Memory B cell (primary cell): ENCODE measurements at regions not wholly inside any gene's neighbourhood (a gene's known extent, or its start where the extent isn't known, plus 50 kb on each side); places are given as distances from the start of the nearest gene placed in this dataset.
A peak's percentile ranks its signal among the peaks of the same experiment; 100 is the strongest.
"Not testable (repeated sequence)": the region's sequence is repeated elsewhere in the genome, so short reads cannot be mapped to it uniquely, and the experiment has no call there.

Source experiments
- ATAC-seq: fragments of 150-1000 bp; cut with Tn5 transposase; 2 replicates; pipeline ENCODE4 v1.10.0; 2021; ENCODE audit warnings: low read depth, mild to moderate bottlenecking, moderate library complexity
- DNase-seq, 2 donors: peaks; one replicate each; pipeline ENCODE4 v3.0.0; 2022; ENCODE audit warnings: low spot score in 2 of 2
- H3K27ac Mint-ChIP-seq: one replicate; pipeline ENCODE4 v1.8.0; 2022; ENCODE audit warnings: mild to moderate bottlenecking, moderate library complexity, mixed read lengths
- H3K27me3 Mint-ChIP-seq: one replicate; pipeline ENCODE4 v1.8.0; 2022; ENCODE audit warnings: mixed read lengths
- H3K36me3 Mint-ChIP-seq: one replicate; pipeline ENCODE4 v1.8.0; 2022; ENCODE audit warnings: mild to moderate bottlenecking, mixed read lengths
- H3K4me1 Mint-ChIP-seq: one replicate; pipeline ENCODE4 v1.8.0; 2022; ENCODE audit warnings: mixed read lengths
- H3K4me3 Mint-ChIP-seq: one replicate; pipeline ENCODE4 v1.8.0; 2022; ENCODE audit warnings: mild to moderate bottlenecking, moderate library complexity, mixed read lengths
- H3K9me3 Mint-ChIP-seq: one replicate; pipeline ENCODE4 v1.8.0; 2022; ENCODE audit warnings: mixed read lengths

DNA sequence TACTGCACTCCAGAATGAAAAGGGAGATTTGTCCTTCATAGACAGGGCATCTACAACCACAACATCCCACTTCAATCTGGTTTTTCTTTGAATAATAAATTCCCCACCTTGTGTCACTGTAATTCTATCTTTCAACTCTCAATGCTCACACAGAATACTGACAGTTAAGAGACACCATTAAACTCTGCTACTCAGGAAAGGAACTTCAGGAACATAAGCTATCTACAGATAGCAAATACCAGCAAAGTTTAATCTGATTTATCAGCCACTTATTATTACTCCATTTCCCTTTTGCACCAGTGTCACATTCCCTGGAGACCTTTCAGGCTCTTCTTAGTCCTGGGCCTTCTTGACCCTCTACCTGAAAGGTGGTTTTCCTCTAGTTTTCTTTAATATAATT lies 152.0 kb upstream of the LPP start:
- Mint-ChIP-seq H3K4me1 (peaks cover 17% of the 10 kb centered on the region), H3K4me3 (no peak overlapping the region), H3K27me3 (no peaks in the 10 kb centered on the region), H3K27ac (no peak overlapping the region), H3K36me3 (no peaks in the 10 kb centered on the region), H3K9me3 (no peaks in the 10 kb centered on the region)
- ATAC-seq (no peak), DNase-seq (no peak)

DNA sequence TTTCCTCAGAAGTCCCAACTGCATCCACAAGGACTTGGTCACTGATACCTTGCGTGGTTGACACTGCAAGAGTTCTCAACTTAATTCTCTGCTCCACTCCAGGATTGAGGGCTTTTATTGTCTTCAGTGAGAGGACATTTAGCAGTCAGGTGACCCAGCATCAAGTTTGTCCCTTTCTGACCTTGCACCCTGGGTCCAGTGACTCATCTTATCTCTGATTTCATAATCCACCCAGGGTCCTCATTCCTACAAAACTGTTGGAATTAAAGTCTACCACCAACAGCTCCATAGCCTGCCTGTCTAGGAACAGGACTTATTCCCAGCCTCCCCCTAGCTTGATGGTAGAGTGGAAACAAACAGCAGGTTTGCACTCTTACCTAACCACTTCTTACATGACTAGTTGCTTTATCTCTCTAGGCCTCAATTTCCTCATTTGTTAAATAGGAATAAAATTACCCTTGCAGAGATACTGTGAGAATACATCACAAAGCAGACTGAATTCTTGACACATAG lies 151.3 kb upstream of the LPP start:
- no peak overlapping the region for H3K27ac Mint-ChIP-seq
- no peak for DNase-seq
- H3K36me3 Mint-ChIP-seq: no peaks in the 10 kb centered on the region
- H3K9me3 Mint-ChIP-seq: no peaks in the 10 kb centered on the region
- peaks cover 17% of the 10 kb centered on the region for H3K4me1 Mint-ChIP-seq
- H3K4me3 Mint-ChIP-seq: no peak overlapping the region
- no peak for ATAC-seq
- H3K27me3 Mint-ChIP-seq: no peaks in the 10 kb centered on the region

DNA sequence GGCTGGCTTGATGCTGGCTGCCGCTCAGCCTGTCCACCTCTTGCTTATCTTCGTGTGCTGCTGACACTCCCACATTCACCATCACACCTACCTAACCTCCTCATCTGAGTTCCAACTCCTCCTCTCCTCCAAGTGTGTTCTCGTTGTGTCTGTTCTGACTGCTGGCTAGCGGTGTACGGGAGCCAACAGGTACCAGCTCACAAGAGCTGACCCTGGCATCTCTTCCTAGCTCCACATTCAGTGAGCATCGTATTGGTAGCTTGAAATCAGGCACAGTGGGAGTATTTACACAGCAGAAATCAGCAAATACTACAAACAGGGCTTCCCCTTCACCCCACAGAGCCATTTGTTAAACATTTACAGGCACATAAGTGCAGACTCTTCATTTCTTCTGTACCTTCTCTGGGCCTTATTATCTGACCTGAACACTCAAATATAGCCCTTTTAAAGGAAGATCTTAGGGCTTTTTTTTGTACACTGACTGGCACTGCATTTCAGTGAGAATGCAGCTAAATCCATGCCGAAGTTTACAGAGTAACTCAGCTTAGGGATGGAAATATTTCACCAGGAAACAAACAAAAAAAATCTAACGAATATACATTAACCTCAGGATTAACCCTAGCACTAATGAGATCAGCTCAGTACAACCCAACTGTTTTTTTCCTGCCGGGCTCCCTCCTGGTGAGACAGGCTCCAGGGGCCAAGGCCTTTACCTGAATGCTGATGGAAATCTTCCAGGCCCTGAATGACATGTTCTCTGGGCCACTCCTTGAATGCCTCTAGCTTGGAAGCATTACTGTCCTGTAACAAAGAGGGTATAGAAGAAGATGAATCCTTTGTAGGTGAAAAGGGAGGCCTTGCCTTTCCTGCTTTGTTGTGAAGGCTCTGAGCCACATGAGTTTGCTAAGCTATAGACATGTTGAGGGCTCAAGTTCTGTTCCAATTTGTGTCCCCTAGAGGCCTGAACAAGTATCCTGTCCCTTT lies 150.5 kb upstream of the LPP start:
- H3K27me3 Mint-ChIP-seq: no peaks in the 10 kb centered on the region
- no peak for DNase-seq
- no peak overlapping the region for H3K4me3 Mint-ChIP-seq
- no peak for ATAC-seq
- no peaks in the 10 kb centered on the region for H3K36me3 Mint-ChIP-seq
- H3K4me1 Mint-ChIP-seq: peaks cover 17% of the 10 kb centered on the region
- no peaks in the 10 kb centered on the region for H3K9me3 Mint-ChIP-seq
- no peak overlapping the region for H3K27ac Mint-ChIP-seq

DNA sequence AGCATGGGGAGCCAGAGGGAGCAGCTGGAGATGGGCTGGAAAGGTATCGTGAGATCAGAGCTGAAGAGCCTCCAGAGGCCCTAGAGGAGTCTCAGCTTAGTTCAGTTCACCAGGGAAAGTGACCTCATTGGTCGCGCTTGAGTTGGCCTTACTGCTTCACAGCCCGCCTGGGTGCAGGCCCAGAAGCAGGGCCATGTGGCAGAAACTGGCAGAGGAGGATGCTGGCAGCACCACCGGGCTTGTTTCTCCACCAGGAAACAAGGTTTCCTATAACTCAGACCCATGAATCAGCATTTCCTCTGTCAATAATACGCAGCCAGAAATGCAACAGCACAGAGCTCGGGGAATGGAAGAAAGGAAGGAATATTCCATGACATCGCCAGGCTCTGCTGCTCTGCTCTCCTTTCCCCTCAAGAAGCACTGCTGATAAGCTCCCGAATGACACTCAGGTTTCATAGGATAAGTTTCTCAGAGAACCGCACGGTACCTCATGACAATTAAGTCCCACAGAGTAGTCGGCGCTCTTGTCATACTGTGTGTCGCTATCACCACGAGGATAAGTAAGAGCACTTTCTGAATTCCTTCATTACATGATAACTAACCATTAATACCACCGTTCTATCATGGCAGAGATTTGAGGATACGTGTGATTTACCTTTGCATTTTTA lies 147.1 kb upstream of the LPP start:
- ATAC-seq: peak; percentile 94
- H3K4me3 Mint-ChIP-seq: no peak overlapping the region
- H3K4me1 Mint-ChIP-seq: peaks cover 5% of the 10 kb centered on the region

DNA sequence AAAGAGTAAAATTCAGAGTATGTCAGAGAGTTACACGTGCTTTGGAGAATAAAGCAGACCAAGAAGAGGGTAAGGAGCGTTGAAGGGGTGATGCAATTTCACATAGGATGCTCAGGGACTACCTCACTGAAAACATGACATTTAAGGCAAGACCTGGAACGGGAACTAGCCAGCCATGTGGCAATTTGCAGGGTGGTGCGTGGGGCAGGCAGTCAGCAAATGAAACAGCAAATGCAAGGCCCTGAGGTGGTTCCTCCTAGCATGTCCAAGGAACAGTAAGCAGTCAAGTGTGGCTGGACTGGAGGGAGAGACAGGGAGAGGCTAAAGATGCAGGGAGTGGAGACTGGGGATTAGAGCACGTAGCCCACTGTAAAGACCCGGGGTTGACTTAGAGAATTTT lies 146.1 kb upstream of the LPP start:
- H3K36me3 Mint-ChIP-seq: peaks cover 5% of the 10 kb centered on the region
- DNase-seq: no peak
- ATAC-seq: no peak
- no peak overlapping the region for H3K27ac Mint-ChIP-seq
- H3K4me1 Mint-ChIP-seq: peaks cover 5% of the 10 kb centered on the region
- no peaks in the 10 kb centered on the region for H3K27me3 Mint-ChIP-seq
- no peak overlapping the region for H3K4me3 Mint-ChIP-seq
- peaks cover 5% of the 10 kb centered on the region for H3K9me3 Mint-ChIP-seq

More for the DNA sequence above, 147.1 kb upstream of the LPP start:
- DNase-seq: peak in 1 of 2 donors; percentile 11
- Mint-ChIP-seq H3K9me3 (peaks cover 5% of the 10 kb centered on the region), H3K27me3 (no peaks in the 10 kb centered on the region), H3K36me3 (peaks cover 5% of the 10 kb centered on the region), H3K27ac (no peak overlapping the region)

DNA sequence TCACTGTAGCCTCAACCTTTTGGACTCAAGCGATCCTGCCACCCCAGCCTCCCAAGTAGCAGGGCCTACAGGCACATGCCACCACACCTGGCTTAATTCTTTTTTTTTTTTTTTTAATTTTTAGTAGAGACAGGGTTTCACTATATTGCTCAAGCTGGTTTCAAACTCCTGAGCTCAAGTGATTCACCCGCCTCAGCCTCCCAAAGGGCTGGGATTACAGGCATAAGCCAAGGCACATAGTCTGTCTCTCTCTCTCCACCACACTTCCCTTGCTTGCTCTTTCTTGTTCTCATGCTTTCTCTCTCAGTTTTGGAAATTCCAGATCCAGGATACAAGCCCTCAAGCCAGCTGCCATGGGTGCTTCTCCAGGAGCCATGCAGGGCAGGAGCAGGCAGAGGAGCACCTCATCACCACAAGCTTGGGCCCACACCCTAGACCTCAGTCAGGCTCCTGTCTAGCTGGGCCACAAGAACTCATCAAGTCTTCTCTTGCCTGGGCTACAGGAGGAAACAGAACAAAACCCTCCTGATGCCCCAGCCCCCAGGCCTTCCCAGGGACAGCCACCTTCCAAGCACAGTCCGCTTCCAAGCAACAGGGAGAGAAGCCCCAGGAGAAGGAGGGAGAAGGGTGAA lies 145.3 kb upstream of the LPP start:
- Mint-ChIP-seq H3K27ac (no peak overlapping the region), H3K36me3 (peaks cover 5% of the 10 kb centered on the region), H3K27me3 (no peaks in the 10 kb centered on the region), H3K4me3 (no peak overlapping the region), H3K9me3 (peaks cover 5% of the 10 kb centered on the region), H3K4me1 (peaks cover 5% of the 10 kb centered on the region)
- ATAC-seq (no peak), DNase-seq (no peak)

DNA sequence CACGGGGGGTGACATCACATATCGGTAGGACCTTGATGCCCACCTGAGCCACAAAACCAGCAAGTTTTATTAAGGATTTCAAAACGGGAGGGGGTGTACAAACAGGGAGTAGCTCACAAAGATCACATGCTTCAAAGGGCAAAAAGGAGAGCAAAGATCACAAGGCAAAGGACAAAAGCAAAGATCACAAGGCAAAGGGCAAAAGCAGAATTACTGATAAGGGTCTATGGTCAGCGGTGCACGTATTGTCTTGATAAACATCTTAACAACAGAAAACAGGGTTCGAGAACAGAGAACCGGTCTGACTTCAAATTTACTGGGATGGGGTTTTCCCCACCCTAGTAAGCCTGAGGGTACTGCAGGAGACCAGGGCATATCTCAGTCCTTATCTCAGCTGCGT lies 143.5 kb upstream of the LPP start:
- ATAC-seq: no peak
- H3K27ac Mint-ChIP-seq: no peak overlapping the region
- H3K4me3 Mint-ChIP-seq: no peak overlapping the region
- peaks cover 5% of the 10 kb centered on the region for H3K9me3 Mint-ChIP-seq
- peaks cover 5% of the 10 kb centered on the region for H3K36me3 Mint-ChIP-seq
- no peak for DNase-seq
- no peaks in the 10 kb centered on the region for H3K27me3 Mint-ChIP-seq
- peaks cover 5% of the 10 kb centered on the region for H3K4me1 Mint-ChIP-seq

DNA sequence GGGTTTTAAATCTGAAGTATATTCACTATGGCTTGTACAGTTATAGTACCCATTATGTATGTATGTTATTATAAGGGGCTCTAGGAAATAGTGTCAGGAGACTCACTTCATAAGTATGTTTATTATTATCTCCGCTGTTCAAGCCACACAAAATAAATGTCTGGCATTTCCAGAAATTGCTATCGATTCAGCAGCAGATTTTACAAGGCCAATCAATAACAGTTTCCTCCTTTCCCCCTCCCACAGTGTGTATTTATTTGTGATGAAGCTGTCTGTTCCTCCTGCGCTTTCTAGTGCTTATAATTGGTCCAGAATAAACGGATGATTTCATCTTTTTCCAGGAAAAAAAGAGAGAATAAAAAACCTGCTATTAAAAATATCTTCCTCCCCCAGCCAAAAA lies 134.2 kb upstream of the LPP start:
- no peaks in the 10 kb centered on the region for H3K4me1 Mint-ChIP-seq
- no peak for DNase-seq
- H3K4me3 Mint-ChIP-seq: no peak overlapping the region
- H3K27me3 Mint-ChIP-seq: peaks cover 12% of the 10 kb centered on the region
- no peak overlapping the region for H3K27ac Mint-ChIP-seq
- ATAC-seq: no peak
- H3K36me3 Mint-ChIP-seq: no peaks in the 10 kb centered on the region
- H3K9me3 Mint-ChIP-seq: no peaks in the 10 kb centered on the region

DNA sequence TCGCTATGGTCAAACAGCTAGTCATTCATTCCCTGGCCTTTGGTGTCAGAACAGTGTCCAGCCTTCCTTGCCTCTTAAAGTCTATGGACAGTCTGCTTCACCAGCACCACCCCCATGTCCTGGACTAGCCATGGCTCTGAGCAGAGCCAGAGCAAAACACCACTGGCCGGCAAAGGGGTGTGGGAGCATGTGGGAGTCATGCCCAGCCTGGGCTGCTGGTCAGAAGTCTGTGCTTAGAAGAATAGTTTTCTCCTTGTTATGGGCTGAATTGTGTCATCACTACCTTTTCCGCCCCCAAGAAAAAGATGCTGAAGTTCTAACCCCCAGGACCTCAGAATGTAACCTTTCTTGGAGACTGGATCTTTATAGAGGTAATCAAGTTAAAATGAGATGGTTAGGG lies 132.9 kb upstream of the LPP start:
- no peak for ATAC-seq
- Mint-ChIP-seq H3K4me3 (no peak overlapping the region), H3K27ac (no peak overlapping the region), H3K36me3 (no peaks in the 10 kb centered on the region), H3K9me3 (no peaks in the 10 kb centered on the region), H3K27me3 (peaks cover 12% of the 10 kb centered on the region), H3K4me1 (no peaks in the 10 kb centered on the region)
- DNase-seq: no peak

DNA sequence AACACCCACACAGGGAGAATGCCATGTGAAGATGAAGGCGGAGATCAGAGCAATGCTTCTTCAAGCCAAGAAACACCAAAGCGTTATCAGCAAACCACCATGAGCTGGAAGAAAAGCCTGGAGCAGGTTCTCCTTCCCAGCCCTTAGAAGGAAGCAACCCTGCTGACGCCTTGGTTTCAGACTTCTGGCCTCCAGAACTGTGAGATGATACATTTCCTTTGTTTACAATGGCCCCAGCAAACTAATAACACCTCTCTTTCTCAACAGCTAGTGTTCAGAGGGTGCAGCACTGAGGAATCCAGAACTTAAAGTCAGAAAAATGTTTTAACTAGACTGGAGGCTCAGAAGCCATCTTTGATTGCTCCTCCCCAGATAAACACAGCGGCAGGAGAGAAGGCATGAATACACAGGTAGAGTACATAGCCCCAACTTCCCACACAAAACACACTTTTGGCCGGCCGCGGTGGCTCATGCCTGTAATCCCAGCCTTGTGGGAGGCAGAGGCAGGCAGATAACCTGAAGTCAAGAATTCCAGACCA lies 132.4 kb upstream of the LPP start:
- ATAC-seq: no peak
- no peak for DNase-seq
- Mint-ChIP-seq H3K4me1 (no peaks in the 10 kb centered on the region), H3K4me3 (no peak overlapping the region), H3K27ac (no peak overlapping the region), H3K9me3 (no peaks in the 10 kb centered on the region), H3K36me3 (no peaks in the 10 kb centered on the region), H3K27me3 (peaks cover 12% of the 10 kb centered on the region)

DNA sequence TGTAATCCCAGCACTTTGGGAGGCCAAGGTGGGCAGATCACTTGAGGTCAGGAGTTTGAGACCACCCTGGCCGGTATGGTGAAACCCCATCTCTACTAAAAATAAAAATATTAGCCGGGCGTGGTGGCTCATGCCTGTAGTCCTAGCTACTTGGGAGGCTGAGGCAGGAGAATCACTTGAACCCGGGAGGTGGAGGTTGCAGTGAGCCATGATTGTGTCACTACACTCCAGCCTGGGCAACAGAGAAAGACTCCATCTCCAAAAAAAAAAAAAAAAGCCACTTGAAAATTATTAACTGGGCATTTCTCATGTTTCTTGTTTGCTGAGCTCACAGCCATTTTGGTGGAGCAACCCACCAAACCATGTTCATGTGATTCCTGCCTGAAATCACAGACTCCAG lies 131.1 kb upstream of the LPP start:
- not testable (repeated sequence) for DNase-seq, ATAC-seq, H3K36me3 Mint-ChIP-seq, H3K9me3 Mint-ChIP-seq, H3K27me3 Mint-ChIP-seq, H3K4me1 Mint-ChIP-seq, H3K4me3 Mint-ChIP-seq, H3K27ac Mint-ChIP-seq

DNA sequence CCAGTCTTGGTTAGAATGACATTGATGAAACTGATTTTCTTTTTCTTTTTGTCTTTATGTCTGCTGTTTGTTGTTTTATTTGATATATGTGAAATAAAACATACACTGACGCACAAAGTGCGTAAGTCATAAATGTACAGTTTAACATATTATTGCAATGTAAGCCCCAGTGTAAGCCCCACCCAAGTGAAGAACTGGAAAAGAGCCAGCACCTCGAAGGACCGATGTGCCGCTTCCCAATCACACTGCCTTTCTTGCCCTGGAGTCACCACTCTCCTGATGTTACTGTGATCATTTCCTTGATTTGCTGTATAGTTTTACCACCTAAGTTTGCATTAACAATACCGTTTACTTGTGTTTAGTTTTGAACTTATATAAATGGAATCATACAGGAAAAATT lies 128.4 kb upstream of the LPP start:
- Mint-ChIP-seq H3K27ac (no peak overlapping the region), H3K4me1 (no peaks in the 10 kb centered on the region), H3K36me3 (no peaks in the 10 kb centered on the region), H3K9me3 (no peaks in the 10 kb centered on the region), H3K4me3 (no peak overlapping the region), H3K27me3 (peaks cover 7% of the 10 kb centered on the region)
- DNase-seq (no peak), ATAC-seq (no peak)

DNA sequence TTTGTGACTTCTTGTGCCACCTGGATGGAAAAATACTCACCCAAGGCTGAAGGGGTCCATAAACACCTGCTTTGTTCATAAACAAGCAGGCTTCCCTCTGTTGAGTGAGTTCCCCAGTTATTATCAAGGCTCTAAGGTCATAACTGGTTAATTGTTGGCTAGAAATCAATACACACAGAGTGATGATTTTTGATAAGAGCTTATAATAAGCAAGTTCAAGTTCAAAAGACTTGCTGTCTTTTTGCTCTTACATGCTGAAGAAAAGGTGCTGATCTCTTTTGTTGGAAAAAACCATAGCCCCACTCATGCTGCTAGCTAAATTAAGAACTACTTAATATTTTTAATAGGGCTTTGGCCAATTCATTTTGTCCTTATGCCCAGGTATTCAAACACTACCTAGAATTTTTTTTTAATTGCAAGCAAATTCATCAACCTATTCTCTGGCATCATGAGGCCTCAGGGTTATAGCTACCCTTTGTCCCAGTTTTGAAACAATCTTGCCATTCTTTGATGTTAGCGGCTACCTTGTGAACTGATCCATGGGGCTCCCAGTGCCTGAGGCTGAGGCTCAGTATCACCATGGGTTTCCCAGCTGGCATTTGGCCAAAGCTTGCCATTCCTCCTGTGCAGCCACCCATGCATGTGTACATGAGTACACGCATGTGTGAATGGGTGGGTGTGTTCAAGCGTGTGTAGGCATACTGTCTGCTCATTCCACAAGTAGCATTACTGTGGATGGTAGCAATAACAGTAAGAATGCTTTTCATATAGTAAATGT lies 127.6 kb upstream of the LPP start:
- Mint-ChIP-seq H3K27ac (no peak overlapping the region), H3K4me3 (no peak overlapping the region), H3K4me1 (no peaks in the 10 kb centered on the region), H3K36me3 (no peaks in the 10 kb centered on the region), H3K27me3 (peaks cover 4% of the 10 kb centered on the region), H3K9me3 (no peaks in the 10 kb centered on the region)
- DNase-seq: no peak
- no peak for ATAC-seq
